ENCODE measurements at regions not wholly inside any gene's neighbourhood (a gene's known extent, or its start where the extent isn't known, plus 50 kb on each side); places are given as distances from the start of the nearest gene placed in this dataset.

DNA sequence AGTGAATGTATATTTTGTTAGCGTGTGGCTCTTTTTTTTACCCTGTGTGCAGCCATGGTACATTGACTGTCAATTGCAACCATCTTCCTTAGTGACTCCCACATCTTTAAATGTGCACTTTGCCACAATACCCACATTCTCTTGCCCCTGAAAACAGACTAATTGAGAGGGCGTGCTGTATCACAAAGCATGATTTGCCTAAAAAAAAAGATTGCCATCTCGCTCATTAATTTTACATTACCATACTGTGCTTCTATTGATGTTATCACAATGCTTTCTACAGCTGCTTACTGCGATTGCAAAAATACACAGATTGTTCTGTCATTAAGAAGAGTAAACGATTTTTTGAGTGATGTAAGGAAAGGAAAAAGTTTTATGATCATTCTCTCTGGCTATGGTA is 613.1 kb upstream of the NRP1 start:
- DNase-seq (ENCODE audit: low spot score in 2 of 2) = no peak
- TF ChIP-seq, protein P1, sequence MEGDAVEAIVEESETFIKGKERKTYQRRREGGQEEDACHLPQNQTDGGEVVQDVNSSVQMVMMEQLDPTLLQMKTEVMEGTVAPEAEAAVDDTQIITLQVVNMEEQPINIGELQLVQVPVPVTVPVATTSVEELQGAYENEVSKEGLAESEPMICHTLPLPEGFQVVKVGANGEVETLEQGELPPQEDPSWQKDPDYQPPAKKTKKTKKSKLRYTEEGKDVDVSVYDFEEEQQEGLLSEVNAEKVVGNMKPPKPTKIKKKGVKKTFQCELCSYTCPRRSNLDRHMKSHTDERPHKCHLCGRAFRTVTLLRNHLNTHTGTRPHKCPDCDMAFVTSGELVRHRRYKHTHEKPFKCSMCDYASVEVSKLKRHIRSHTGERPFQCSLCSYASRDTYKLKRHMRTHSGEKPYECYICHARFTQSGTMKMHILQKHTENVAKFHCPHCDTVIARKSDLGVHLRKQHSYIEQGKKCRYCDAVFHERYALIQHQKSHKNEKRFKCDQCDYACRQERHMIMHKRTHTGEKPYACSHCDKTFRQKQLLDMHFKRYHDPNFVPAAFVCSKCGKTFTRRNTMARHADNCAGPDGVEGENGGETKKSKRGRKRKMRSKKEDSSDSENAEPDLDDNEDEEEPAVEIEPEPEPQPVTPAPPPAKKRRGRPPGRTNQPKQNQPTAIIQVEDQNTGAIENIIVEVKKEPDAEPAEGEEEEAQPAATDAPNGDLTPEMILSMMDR (IDR thresholded peaks at IDR 0.05) = no peak
- no peak for TF ChIP-seq POLR2A (IDR thresholded peaks at IDR 0.05)
- intact Hi-C loops (cut with DNase I; ENCODE audit: low total_unique reads) = no loop called here
- no peak overlapping the region for H3K4me3 ChIP-seq (ENCODE audit: low read depth, poor library complexity, severe bottlenecking)
- 64 to 79% methylated on average over 5 of the region's 5 CpGs for WGBS, 2 donors

DNA sequence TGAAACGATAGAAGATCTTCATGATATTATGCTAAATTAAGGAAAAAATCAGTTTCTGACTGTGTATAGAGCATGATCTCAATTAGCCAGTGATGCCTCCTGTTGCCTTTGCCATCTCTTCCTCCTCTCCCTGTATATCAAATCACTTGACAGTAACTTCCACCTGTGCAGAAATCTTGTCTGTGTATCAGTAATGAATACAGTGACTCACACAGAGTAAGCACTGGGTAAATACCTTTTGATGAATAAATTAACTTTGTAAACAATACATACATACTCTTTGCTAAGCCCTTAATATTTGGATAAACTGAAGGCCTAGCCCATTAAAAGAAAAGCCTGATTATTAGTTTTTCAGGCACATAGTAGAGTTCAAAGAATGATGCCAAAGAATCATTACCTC is 610.6 kb upstream of the NRP1 start:
- TF ChIP-seq POLR2A (IDR thresholded peaks at IDR 0.05) = no peak
- TF ChIP-seq, protein P1 (IDR thresholded peaks at IDR 0.05) = no peak
- 85 to 92% methylated on average over 1 of the region's 1 CpG for WGBS, 2 donors

DNA sequence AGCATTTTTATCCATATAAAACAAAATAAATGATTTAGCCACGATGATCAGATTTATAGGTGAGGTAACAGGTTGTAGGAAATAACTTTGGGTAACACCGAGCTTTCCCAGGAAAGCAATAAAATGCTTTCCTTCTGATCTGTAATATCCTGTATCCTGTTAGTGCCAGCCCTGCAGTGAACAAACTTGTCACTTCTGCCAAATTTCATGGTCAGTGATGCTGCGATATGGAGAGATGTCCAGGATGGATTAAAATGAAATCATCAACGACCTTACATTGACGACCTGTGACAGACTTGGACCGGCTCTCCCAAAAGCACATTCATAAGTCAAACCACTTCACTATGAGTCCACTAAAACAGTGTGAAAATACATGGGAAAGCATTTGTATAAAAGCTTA is 608.0 kb upstream of the NRP1 start:
- no peak for TF ChIP-seq POLR2A (IDR thresholded peaks at IDR 0.05)
- TF ChIP-seq, protein P1 (IDR thresholded peaks at IDR 0.05) = no peak
- no peak overlapping the region for H3K4me3 ChIP-seq (ENCODE audit: low read depth, poor library complexity, severe bottlenecking)
- DNase-seq (ENCODE audit: low spot score in 2 of 2) = no peak
- 82 to 85% methylated on average over 6 of the region's 6 CpGs for WGBS, 2 donors
- intact Hi-C loops (cut with DNase I; ENCODE audit: low total_unique reads) = no loop called here

More for the DNA sequence above, 610.6 kb upstream of the NRP1 start:
- H3K4me3 ChIP-seq (ENCODE audit: low read depth, poor library complexity, severe bottlenecking) = no peak overlapping the region
- intact Hi-C loops (cut with DNase I; ENCODE audit: low total_unique reads) = no loop called here
- no peak for DNase-seq (ENCODE audit: low spot score in 2 of 2)

DNA sequence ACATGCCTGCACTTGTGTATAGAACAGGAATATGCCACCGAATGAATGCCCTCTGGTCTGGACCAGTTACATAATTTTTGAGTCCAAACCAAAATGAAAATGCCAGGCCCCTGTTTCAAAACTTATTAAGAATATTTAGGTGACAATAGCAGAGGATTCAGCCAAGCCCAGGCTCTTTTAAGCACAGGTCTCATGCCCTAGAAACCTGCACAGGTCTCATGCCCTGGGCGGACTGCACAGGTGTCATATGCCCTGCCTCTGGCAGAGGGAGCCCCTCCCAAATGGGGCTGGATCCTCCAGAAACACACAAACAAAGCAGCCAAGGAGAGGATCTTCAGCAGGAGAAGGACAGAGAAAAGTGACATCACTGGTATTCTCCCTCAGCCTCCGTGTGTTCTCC is 605.4 kb upstream of the NRP1 start:
- H3K4me3 ChIP-seq (ENCODE audit: low read depth, poor library complexity, severe bottlenecking) = no peak overlapping the region
- TF ChIP-seq, protein P1 (IDR thresholded peaks at IDR 0.05) = no peak
- TF ChIP-seq POLR2A (IDR thresholded peaks at IDR 0.05) = no peak
- no peak for DNase-seq (ENCODE audit: low spot score in 2 of 2)
- intact Hi-C loops (cut with DNase I; ENCODE audit: low total_unique reads) = no loop called here
- 58 to 59% methylated on average over 3 of the region's 3 CpGs for WGBS, 2 donors

DNA sequence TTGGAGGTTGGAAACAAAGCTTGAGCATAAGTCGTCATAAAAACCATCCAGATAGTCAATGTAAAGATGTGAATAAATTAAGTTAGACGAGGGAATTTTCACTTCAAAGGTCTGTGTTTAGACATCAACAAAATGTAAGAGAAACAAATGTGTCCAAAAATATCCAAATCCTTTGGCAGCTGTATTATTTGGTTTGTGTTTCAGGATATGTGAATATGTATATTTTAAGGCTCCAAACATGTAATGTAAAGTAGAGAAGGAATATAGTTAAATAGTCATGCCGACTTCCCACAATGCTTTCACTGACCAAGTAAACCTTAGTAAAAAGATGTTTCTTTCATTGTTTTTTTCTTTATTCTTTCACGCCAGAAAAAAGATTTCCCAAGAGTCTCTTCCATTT is 604.9 kb upstream of the NRP1 start:
- DNase-seq (ENCODE audit: low spot score in 2 of 2) = no peak
- no peak overlapping the region for H3K4me3 ChIP-seq (ENCODE audit: low read depth, poor library complexity, severe bottlenecking)
- intact Hi-C loops (cut with DNase I; ENCODE audit: low total_unique reads) = no loop called here
- TF ChIP-seq, protein P1 (IDR thresholded peaks at IDR 0.05) = no peak
- no peak for TF ChIP-seq POLR2A (IDR thresholded peaks at IDR 0.05)
- WGBS, 2 donors = 78 to 88% methylated on average over 4 of the region's 4 CpGs

DNA sequence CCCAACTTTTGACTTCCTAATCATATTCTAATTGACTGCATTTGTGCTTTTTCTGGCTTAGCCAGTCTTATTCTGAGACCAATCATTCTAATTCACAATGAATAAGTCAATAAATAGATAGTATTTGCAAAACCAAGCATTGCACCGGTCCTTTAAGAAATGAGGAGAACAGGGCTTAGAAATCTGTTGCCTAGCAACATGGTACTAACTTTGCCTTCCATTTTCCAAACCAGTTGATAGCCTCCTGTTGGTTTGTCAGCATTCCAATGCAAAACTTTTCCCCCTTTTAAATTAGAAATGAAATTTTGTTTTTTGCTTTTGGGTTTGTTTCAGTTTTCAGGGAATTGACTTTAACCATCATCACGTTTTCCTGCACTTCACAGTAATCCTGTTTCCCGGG is 603.5 kb upstream of the NRP1 start:
- TF ChIP-seq POLR2A (IDR thresholded peaks at IDR 0.05) = no peak
- TF ChIP-seq, protein P1 (IDR thresholded peaks at IDR 0.05) = no peak
- no peak for DNase-seq (ENCODE audit: low spot score in 2 of 2)
- intact Hi-C loops (cut with DNase I; ENCODE audit: low total_unique reads) = no loop called here
- WGBS, 2 donors = 85 to 92% methylated on average over 3 of the region's 3 CpGs
- H3K4me3 ChIP-seq (ENCODE audit: low read depth, poor library complexity, severe bottlenecking) = no peak overlapping the region
